ENCODE measurements at regions not wholly inside any gene's neighbourhood (a gene's known extent, or its start where the extent isn't known, plus 50 kb on each side); places are given as distances from the start of the nearest gene placed in this dataset.

DNA sequence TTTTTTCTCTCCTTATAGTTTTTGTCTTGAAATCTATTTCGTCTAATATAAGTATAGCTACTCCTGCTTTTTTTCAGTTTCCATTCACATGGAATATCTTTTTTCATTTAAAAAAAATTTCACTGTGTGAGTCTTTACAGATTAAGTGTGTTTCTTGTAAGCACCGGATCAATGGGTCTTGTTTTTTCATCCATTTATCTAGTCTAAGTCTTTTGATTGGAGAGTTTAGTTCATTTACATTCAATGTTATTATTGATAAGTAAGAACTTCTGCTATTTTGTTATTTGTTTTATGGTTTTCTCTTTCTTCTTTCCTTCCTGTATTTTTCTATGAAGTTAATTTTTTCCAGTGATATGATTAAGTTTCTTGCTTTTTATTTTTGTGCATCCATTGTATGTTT is 216.7 kb upstream of the CNTNAP2 start:
- CTCF ChIA-PET, result no interaction called here
- Histone ChIP-seq H4K5ac (ENCODE audit: low read depth, low read length) (no peak overlapping the region), H2BK15ac (ENCODE audit: low read depth, low read length) (no peak overlapping the region), H3K27me3 (ENCODE audit: control insufficient read depth, insufficient read depth, low read length) (no peaks in the 10 kb centered on the region), H2AFZ (replicated peaks; ENCODE audit: low read length, poor library complexity) (no peak overlapping the region), H3K18ac (ENCODE audit: low read depth, low read length) (no peak overlapping the region), H2BK120ac (ENCODE audit: low read depth, low read length) (no peak overlapping the region), H3K9me3 (ENCODE audit: control insufficient read depth, insufficient read depth, low read length) (peaks cover 9% of the 10 kb centered on the region; the same call in 1 of the 2 replicates), H3K4me3 (ENCODE audit: insufficient read depth, low read depth, low read length) (no peak overlapping the region), H3K79me1 (ENCODE audit: low read depth in 1 of 2, low read length in 2 of 2) (no peaks in the 10 kb centered on the region), H3K4me2 (ENCODE audit: low read depth, low read length) (no peak overlapping the region), H3K9ac (ENCODE audit: low read depth, low read length) (no peak overlapping the region), H3K9me1 (ENCODE audit: insufficient read depth, low read length) (no peaks in the 10 kb centered on the region), H3K4ac (ENCODE audit: low read depth, low read length) (no peak overlapping the region), H2AK9ac (replicated peaks; ENCODE audit: low read depth, low read length, poor library complexity) (no peak overlapping the region), H4K20me1 (ENCODE audit: insufficient read depth, low read length) (no peaks in the 10 kb centered on the region), H4K91ac (ENCODE audit: insufficient read depth, low read depth, low read length) (no peak overlapping the region), H3K4me1 (ENCODE audit: control insufficient read depth, insufficient read depth, low read length) (no peaks in the 10 kb centered on the region), H3K14ac (replicated peaks; ENCODE audit: low read depth, low read length) (no peak overlapping the region), H4K8ac (ENCODE audit: low read depth in 2 of 2, low read length in 2 of 2) (no peak overlapping the region), H2BK5ac (ENCODE audit: low read depth, low read length, poor library complexity, severe bottlenecking) (no peak overlapping the region), H3K56ac (ENCODE audit: extremely low read depth, insufficient read depth, low read length) (no peak overlapping the region), H3K27ac (ENCODE audit: insufficient read depth, low read length) (no peak overlapping the region), H3K36me3 (ENCODE audit: control insufficient read depth, insufficient read depth, low read length) (no peaks in the 10 kb centered on the region), H2AK5ac (ENCODE audit: low read depth, low read length) (no peak overlapping the region), H2BK20ac (ENCODE audit: low read depth, low read length) (no peak overlapping the region), H3K23ac (ENCODE audit: low read depth, low read length) (no peak overlapping the region)
- WGBS, 2 experiments (ENCODE audit: extremely low coverage in 2 of 2, insufficient read length in 1 of 2), result no CpG with 5 or more reads among the region's 2 CpGs
- no TSS peak for BruUV-seq (replicated peaks)
- DNase-seq, result no peak
- TF ChIP-seq CTCF (conservative IDR thresholded peaks at IDR 0.05; ENCODE audit: low read depth, low read length), result no peak
- no peak for TF ChIP-seq RAD21 (IDR thresholded peaks at IDR 0.05; ENCODE audit: low read length)
- TF ChIP-seq, protein P1, sequence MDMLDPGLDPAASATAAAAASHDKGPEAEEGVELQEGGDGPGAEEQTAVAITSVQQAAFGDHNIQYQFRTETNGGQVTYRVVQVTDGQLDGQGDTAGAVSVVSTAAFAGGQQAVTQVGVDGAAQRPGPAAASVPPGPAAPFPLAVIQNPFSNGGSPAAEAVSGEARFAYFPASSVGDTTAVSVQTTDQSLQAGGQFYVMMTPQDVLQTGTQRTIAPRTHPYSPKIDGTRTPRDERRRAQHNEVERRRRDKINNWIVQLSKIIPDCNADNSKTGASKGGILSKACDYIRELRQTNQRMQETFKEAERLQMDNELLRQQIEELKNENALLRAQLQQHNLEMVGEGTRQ (IDR thresholded peaks at IDR 0.05; ENCODE audit: low read depth, low read length), result no peak
- no peak for TF ChIP-seq MAFK (IDR thresholded peaks at IDR 0.05; ENCODE audit: low read depth, low read length)
- TF ChIP-seq POLR2A (IDR thresholded peaks at IDR 0.05; ENCODE audit: low read depth, low read length), result no peak
- TF ChIP-seq MAZ (IDR thresholded peaks at IDR 0.05; ENCODE audit: borderline replicate concordance, low read depth, low read length), result no peak
- no peak for TF ChIP-seq MXI1 (IDR thresholded peaks at IDR 0.05; ENCODE audit: borderline replicate concordance, low read depth, low read length)
- TF ChIP-seq CHD1 (IDR thresholded peaks at IDR 0.05; ENCODE audit: low read depth, low read length), result no peak
- TF ChIP-seq CEBPB (IDR thresholded peaks at IDR 0.05; ENCODE audit: low read depth, low read length), result no peak
- TF ChIP-seq SMC3 (IDR thresholded peaks at IDR 0.05; ENCODE audit: low read depth, low read length), result no peak
- TF ChIP-seq, protein P2, sequence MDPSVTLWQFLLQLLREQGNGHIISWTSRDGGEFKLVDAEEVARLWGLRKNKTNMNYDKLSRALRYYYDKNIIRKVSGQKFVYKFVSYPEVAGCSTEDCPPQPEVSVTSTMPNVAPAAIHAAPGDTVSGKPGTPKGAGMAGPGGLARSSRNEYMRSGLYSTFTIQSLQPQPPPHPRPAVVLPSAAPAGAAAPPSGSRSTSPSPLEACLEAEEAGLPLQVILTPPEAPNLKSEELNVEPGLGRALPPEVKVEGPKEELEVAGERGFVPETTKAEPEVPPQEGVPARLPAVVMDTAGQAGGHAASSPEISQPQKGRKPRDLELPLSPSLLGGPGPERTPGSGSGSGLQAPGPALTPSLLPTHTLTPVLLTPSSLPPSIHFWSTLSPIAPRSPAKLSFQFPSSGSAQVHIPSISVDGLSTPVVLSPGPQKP (IDR thresholded peaks at IDR 0.05; ENCODE audit: borderline replicate concordance, low read depth, low read length), result no peak
- TF ChIP-seq RFX5 (IDR thresholded peaks at IDR 0.05; ENCODE audit: low read depth, low read length), result no peak
- POLR2A ChIA-PET (ENCODE audit: unreplicated experiment), result no interaction called here
- intact Hi-C loops (cut with micrococcal nuclease), result no loop called here
- dilution Hi-C loops (cut with HindIII; ENCODE audit: low sequenced_read_pairs, unreplicated experiment), result no loop called here
- no peak for ATAC-seq (ENCODE audit: low read depth)
- in situ Hi-C loops (cut with MboI; ENCODE audit: low sequenced_read_pairs), result no loop called here

Measured in IMR-90 (cell line).